ENCODE measurements at regions not wholly inside any gene's neighbourhood (a gene's known extent, or its start where the extent isn't known, plus 50 kb on each side); places are given as distances from the start of the nearest gene placed in this dataset.

GRCh38 chr3:143207338-143207961 lies 87.9 kb downstream of the CHST2 start:
- peak; percentile 74 for DNase-seq

DNA sequence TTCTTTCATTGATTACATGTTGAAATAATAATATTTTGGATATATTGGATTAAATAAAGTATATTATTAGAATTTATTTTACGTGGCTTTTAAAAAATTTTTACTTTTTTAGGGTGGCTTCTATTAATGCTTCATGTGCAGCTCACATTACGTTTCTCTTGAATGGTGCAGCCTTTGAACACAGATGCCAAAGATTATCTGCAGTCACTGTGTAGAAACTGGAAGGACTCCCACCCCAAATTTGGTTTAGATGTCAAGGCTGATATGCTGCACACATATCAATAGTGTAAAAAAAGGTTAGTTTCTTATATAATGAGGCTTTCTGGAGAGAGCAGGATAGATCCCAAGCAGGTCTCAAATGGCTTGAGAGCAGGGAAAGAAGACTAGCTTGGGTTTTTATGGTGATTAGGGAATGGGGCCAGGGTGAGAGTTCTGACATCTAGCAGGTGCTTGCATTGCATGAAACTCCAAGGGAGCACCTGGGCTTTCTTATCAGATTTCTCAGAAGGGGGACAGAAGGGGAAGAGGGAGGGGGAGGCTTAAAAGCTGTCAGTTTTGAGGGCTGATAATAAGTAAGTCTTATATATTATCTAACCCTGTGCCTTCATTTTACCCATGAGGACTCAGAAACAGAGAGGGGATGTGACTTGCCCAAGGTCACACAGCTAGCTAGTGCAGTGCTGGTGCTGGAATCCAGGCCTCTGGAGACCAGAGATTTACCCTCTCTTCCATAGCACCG lies 89.6 kb downstream of the CHST2 start:
- DNase-seq: peak; percentile 25

GRCh38 chr3:143209715-143210059 lies 90.1 kb downstream of the CHST2 start:
- no peak for DNase-seq

DNA sequence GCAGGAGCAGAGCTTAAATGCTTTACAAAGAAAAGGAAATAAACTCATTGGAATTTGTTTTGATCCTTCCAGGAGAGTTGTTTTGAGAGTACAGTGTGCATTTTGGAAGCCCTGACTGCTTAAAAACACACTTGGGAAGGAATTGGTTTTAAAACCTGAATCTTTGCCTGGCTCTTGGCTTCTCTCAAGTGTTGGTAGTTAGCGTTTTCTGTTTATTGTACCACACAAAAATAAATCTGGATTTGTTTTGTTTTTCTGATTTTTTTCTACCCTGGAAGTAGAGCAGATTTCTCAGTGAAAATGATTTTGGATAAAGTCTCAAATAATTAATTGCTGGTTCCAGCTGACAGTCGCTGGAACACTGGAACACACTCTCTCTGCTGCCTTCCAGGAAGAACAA lies 90.6 kb downstream of the CHST2 start:
- no peak for DNase-seq

DNA sequence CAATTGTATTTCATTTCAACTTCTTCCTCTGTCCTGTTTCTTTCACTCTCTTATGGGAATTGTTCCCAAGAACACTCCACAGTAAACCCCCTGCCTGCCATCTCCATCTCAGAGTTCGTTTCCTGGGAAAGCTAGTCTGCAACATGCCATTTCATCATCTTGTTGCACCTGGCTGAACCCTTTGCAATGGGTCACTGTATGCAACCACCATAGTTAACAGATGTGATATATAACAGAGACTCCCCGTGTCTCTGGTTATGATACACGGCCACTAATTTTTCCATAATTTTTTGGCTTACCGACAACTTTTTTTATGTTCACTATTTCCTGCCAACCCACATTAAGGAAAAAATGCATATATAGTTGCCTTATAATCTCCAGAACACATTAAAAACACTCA lies 95.5 kb downstream of the CHST2 start:
- no peak for DNase-seq
